H1 (cell line): ENCODE measurements at regions not wholly inside any gene's neighbourhood (a gene's known extent, or its start where the extent isn't known, plus 50 kb on each side); places are given as distances from the start of the nearest gene placed in this dataset.

Experiments used
- CTCF ChIA-PET: fragments of 300-600 bp; sonication (Branson Sonifier 250); formaldehyde crosslinking; loops from one replicate; lab custom pipeline; 2021; ENCODE audit not compliant: partially characterized antibody; lab: Charles Lee
- POLR2A ChIA-PET: fragments of 300-600 bp; sonication (Branson Sonifier 250); formaldehyde crosslinking; loops from one replicate; lab custom pipeline; 2021; ENCODE audit warnings: inconsistent platforms; ENCODE audit not compliant: partially characterized antibody; lab: Charles Lee
- DNase-seq, 2 experiments: peaks; one replicate each; pipeline versions ENCODE4 v3.0.0 to v3.0.0-alpha.2; 2010 to 2022; ENCODE audit warnings: low spot score in 2 of 2, low read depth in 1 of 2, mixed read lengths in 1 of 2
- FAIRE-seq: peaks from 2 replicates; lab custom pipeline; 2011; peaks lifted over from hg19 to GRCh38; lab: Jason Lieb, UNC
- H2AFZ ChIP-seq: 2 replicates; pipeline ENCODE4 v1.8.1; 2012; ENCODE audit warnings: low read length, inconsistent platforms
- H2AK5ac ChIP-seq: 2 replicates; pipeline ENCODE4 v1.6.1; 2013; ENCODE audit warnings: low read depth, low read length
- H2BK120ac ChIP-seq: replicated peaks from 2 replicates; pipeline ENCODE3; 2013; ENCODE audit warnings: low read depth, low read length, inconsistent platforms
- H2BK12ac ChIP-seq: 2 replicates; pipeline ENCODE4 v1.6.1; 2013; ENCODE audit warnings: low read depth, low read length
- H2BK15ac ChIP-seq: 2 replicates; pipeline ENCODE4 v1.6.1; 2013; ENCODE audit warnings: low read length
- H2BK20ac ChIP-seq: 2 replicates; pipeline ENCODE4 v1.6.1; 2013; ENCODE audit warnings: low read length
- H2BK5ac ChIP-seq: 2 replicates; pipeline ENCODE4 v1.6.1; 2013; ENCODE audit warnings: low read depth, low read length
- H3K14ac ChIP-seq: 2 replicates; pipeline ENCODE4 v1.6.1; 2013; ENCODE audit warnings: inconsistent platforms; ENCODE audit not compliant: insufficient read length
- H3K18ac ChIP-seq: 2 replicates; pipeline ENCODE4 v1.6.1; 2013; ENCODE audit warnings: low read length; ENCODE audit errors: extremely low read depth
- H3K23ac ChIP-seq: 2 replicates; pipeline ENCODE4 v1.6.1; 2013; ENCODE audit warnings: inconsistent platforms; ENCODE audit not compliant: insufficient read length
- H3K23me2 ChIP-seq: 2 replicates; pipeline ENCODE4 v1.6.1; 2013; ENCODE audit warnings: low read depth, low read length
- H3K27ac ChIP-seq: 2 replicates; pipeline ENCODE4 v1.6.1; 2011; ENCODE audit warnings: low read depth, low read length, inconsistent platforms
- H3K27me3 ChIP-seq, 4 experiments: replicated peaks in 1 of 4; 1 replicate in 1 of 4; 2 replicates in 3 of 4; pipeline versions ENCODE4 v1.6.1 to v1.8.1; 2011 to 2013; ENCODE audit warnings: low read length in 3 of 4, mild to moderate bottlenecking in 3 of 4, inconsistent platforms in 2 of 4, mixed read lengths in 2 of 4, moderate library complexity in 1 of 4; ENCODE audit not compliant: control insufficient read depth in 3 of 4, insufficient read depth in 3 of 4; ENCODE audit errors: extremely low read depth in 1 of 4
- H3K36me3 ChIP-seq, 4 experiments: 2 replicates each; pipeline versions ENCODE4 v1.6.1 to v1.8.1; 2011 to 2013; ENCODE audit warnings: mild to moderate bottlenecking in 4 of 4, low read length in 3 of 4, moderate library complexity in 2 of 4, control low read depth in 1 of 4, inconsistent platforms in 1 of 4; ENCODE audit not compliant: insufficient read depth in 4 of 4, control insufficient read depth in 2 of 4
- H3K4ac ChIP-seq: replicated peaks from 2 replicates; pipeline ENCODE3; 2013; ENCODE audit warnings: low read length, low read depth, mixed read lengths, inconsistent platforms; ENCODE audit not compliant: insufficient read length
- H3K4me1 ChIP-seq, 4 experiments: replicated peaks in 1 of 4; 1 replicate in 1 of 4; 2 replicates in 3 of 4; pipeline versions ENCODE4 v1.6.1 to v1.8.1; 2011 to 2013; ENCODE audit warnings: low read length in 3 of 4, inconsistent platforms in 2 of 4, mixed read lengths in 1 of 4; ENCODE audit not compliant: insufficient read depth in 4 of 4, control insufficient read depth in 3 of 4
- H3K4me2 ChIP-seq, 2 experiments: 2 replicates each; pipeline versions ENCODE4 v1.6.1 to v1.8.1; 2011 to 2013; ENCODE audit warnings: low read depth in 2 of 2, low read length in 2 of 2, control low read depth in 1 of 2, inconsistent platforms in 1 of 2, mild to moderate bottlenecking in 1 of 2; ENCODE audit not compliant: insufficient read depth in 1 of 2
- H3K4me3 ChIP-seq, 4 experiments: fragments of 200-600, 300-600 bp in 1 of 4; sonication (generic), shearing (Covaris generic), sonication (Bioruptor Twin) in 1 of 4; 2 replicates each; pipeline versions ENCODE4 v1.5.1 to v1.8.1; 2011 to 2016; ENCODE audit warnings: low read length in 4 of 4, low read depth in 3 of 4, control low read depth in 2 of 4, inconsistent platforms in 2 of 4, mild to moderate bottlenecking in 2 of 4, mixed read lengths in 1 of 4, moderate library complexity in 1 of 4; ENCODE audit not compliant: insufficient read depth in 2 of 4; ENCODE audit errors: extremely low read depth in 1 of 4
- H3K56ac ChIP-seq: replicated peaks from 2 replicates; pipeline ENCODE3; 2013; ENCODE audit warnings: low read depth, mild to moderate bottlenecking, mixed read lengths, low read length, inconsistent platforms; ENCODE audit not compliant: insufficient read length
- H3K79me1 ChIP-seq: 2 replicates; pipeline ENCODE4 v1.6.1; 2013; ENCODE audit warnings: low read depth, low read length, control low read depth
- H3K79me2 ChIP-seq, 2 experiments: 2 replicates each; pipeline versions ENCODE4 v1.6.1 to v1.8.1; 2012 to 2013; ENCODE audit warnings: low read length in 2 of 2, mild to moderate bottlenecking in 2 of 2, inconsistent platforms in 1 of 2; ENCODE audit not compliant: insufficient read depth in 2 of 2, control insufficient read depth in 1 of 2
- H3K9ac ChIP-seq, 4 experiments: replicated peaks in 1 of 4; 1 replicate in 1 of 4; 2 replicates in 3 of 4; pipeline versions ENCODE4 v1.6.1 to v1.8.1; 2011 to 2013; ENCODE audit warnings: low read depth in 3 of 4, low read length in 3 of 4, control low read depth in 2 of 4, mild to moderate bottlenecking in 2 of 4, moderate library complexity in 2 of 4, inconsistent platforms in 1 of 4; ENCODE audit errors: extremely low read depth in 1 of 4
- H3K9me3 ChIP-seq, 2 experiments: 2 replicates each; pipeline versions ENCODE4 v1.6.1 to v1.8.1; 2012 to 2013; ENCODE audit warnings: mild to moderate bottlenecking in 2 of 2, moderate library complexity in 2 of 2, control low read depth in 1 of 2, inconsistent platforms in 1 of 2, low read depth in 1 of 2, low read length in 1 of 2, mixed read lengths in 1 of 2; ENCODE audit not compliant: insufficient read depth in 2 of 2
- H4K20me1 ChIP-seq, 2 experiments: replicated peaks in 1 of 2; 2 replicates each; pipeline versions ENCODE3 to v1.8.1; 2011 to 2013; ENCODE audit warnings: inconsistent platforms in 2 of 2, low read length in 2 of 2, mild to moderate bottlenecking in 1 of 2; ENCODE audit not compliant: insufficient read depth in 2 of 2, control insufficient read depth in 1 of 2
- H4K5ac ChIP-seq: 2 replicates; pipeline ENCODE4 v1.6.1; 2013; ENCODE audit warnings: low read length, low read depth, mixed read lengths, inconsistent platforms; ENCODE audit not compliant: insufficient read length
- H4K8ac ChIP-seq: 2 replicates; pipeline ENCODE4 v1.8.0; 2013; ENCODE audit warnings: mild to moderate bottlenecking, moderate library complexity, low read length, inconsistent platforms; ENCODE audit not compliant: insufficient read depth; ENCODE audit errors: extremely low read depth
- H4K91ac ChIP-seq: replicated peaks from 2 replicates; pipeline ENCODE3; 2013; ENCODE audit warnings: low read length, mixed read lengths, inconsistent platforms; ENCODE audit not compliant: insufficient read length
- CBX8 ChIP-seq: fragments of 300-800, 300-1000 bp; sonication (generic); IDR thresholded peaks from 2 replicates; pipeline ENCODE4 v1.7.1; 2016; ENCODE audit warnings: low read depth, low read length, borderline replicate concordance
- EZH2 ChIP-seq: fragments of 200-600 bp; sonication (generic); IDR thresholded peaks from 2 replicates; pipeline ENCODE4 v1.7.1; 2012; ENCODE audit warnings: low read depth, mild to moderate bottlenecking, moderate library complexity, low read length, inconsistent platforms; ENCODE audit not compliant: severe bottlenecking
- FOSL1 ChIP-seq: IDR thresholded peaks from 2 replicates; pipeline ENCODE4 v1.6.1; 2011; ENCODE audit warnings: mild to moderate bottlenecking, low read depth, low read length, moderate library complexity; ENCODE audit not compliant: insufficient read depth
- KDM1A ChIP-seq: fragments of 200-600, 300-600 bp; sonication (generic); IDR thresholded peaks from 2 replicates; pipeline ENCODE4 v1.7.1; 2016; ENCODE audit warnings: mild to moderate bottlenecking, low read length, borderline replicate concordance
- KDM4A ChIP-seq: IDR thresholded peaks from one replicate; pipeline ENCODE4 v1.7.1; 2012; ENCODE audit warnings: low read depth, mild to moderate bottlenecking, moderate library complexity, low read length, inconsistent platforms; ENCODE audit not compliant: severe bottlenecking
- NRF1 ChIP-seq: IDR thresholded peaks from 2 replicates; pipeline ENCODE4 v1.6.1; 2011; ENCODE audit warnings: mild to moderate bottlenecking, low read depth, low read length, improper control_type of control experiment
- RAD21 ChIP-seq, 2 experiments: IDR thresholded peaks in 1 of 2; conservative IDR thresholded peaks in 1 of 2; 2 replicates each; pipeline ENCODE4 v1.6.1; 2011; ENCODE audit warnings: low read depth in 2 of 2, low read length in 2 of 2, improper control_type of control experiment in 1 of 2, inconsistent platforms in 1 of 2, mild to moderate bottlenecking in 1 of 2, moderate library complexity in 1 of 2
- RBBP5 ChIP-seq: IDR thresholded peaks from 2 replicates; pipeline ENCODE4 v1.7.1; 2012; ENCODE audit warnings: low read depth, mild to moderate bottlenecking, inconsistent platforms, low read length, moderate library complexity, borderline replicate concordance
- RFX5 ChIP-seq: IDR thresholded peaks from 2 replicates; pipeline ENCODE4 v1.6.1; 2011; ENCODE audit warnings: low read depth, low read length, improper control_type of control experiment, borderline replicate concordance
- RXRA ChIP-seq: IDR thresholded peaks from 2 replicates; pipeline ENCODE4 v1.6.1; 2011; ENCODE audit warnings: low read depth, mild to moderate bottlenecking, low read length, moderate library complexity; ENCODE audit not compliant: insufficient read depth
- SP1 ChIP-seq: IDR thresholded peaks from 2 replicates; pipeline ENCODE4 v1.6.1; 2011; ENCODE audit warnings: low read depth, low read length
- SUZ12 ChIP-seq: fragments of 200-600 bp; sonication (generic); IDR thresholded peaks from 2 replicates; pipeline ENCODE4 v1.6.1; 2012; ENCODE audit warnings: mild to moderate bottlenecking, inconsistent platforms, low read length, moderate library complexity, mixed read lengths
- TAF7 ChIP-seq: optimal IDR thresholded peaks from 2 replicates; pipeline ENCODE3; 2011; ENCODE audit warnings: low read depth, mild to moderate bottlenecking, inconsistent platforms, low read length, moderate library complexity, borderline replicate concordance
- TCF12 ChIP-seq: IDR thresholded peaks from 2 replicates; pipeline ENCODE4 v1.6.1; 2011; ENCODE audit warnings: low read depth, mild to moderate bottlenecking, low read length
- TEAD4 ChIP-seq: IDR thresholded peaks from 2 replicates; pipeline ENCODE4 v1.6.1; 2012; ENCODE audit warnings: low read depth, low read length, inconsistent platforms, mixed read lengths
- YY1 ChIP-seq: IDR thresholded peaks from 2 replicates; pipeline ENCODE4 v1.6.1; 2011; ENCODE audit warnings: low read depth, mild to moderate bottlenecking, low read length

DNA sequence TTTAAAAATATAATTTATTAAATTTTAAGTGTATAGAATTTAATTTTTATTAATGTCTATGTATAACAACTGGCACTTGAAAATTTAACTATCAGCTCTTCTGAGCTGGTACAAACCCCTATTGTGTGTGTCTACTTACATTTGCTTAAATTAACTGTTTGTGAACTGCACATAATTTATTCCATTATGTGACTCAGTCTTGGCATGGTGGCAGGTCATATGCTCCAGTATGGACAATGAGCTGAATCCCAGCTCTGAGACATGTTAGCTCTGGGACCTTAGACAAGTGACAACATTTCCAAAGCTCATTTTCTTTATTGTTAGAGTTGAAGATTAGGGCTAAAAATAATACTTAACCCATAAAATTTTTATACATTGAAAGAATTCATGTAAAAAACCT, 526.1 kb upstream of the MARCKS start:
- CTCF ChIA-PET: interaction anchor here (0.5 to 1.1 kb wide), 4 partner anchors 8 to 30 kb away, joined by 3 to 4 read pairs (median 3); no protein-coding TSS in a partner anchor
- no peak overlapping the region for H2AK5ac ChIP-seq
- H3K27ac ChIP-seq: no peak overlapping the region
- H3K4ac ChIP-seq: no peak overlapping the region
- H3K56ac ChIP-seq: no peak overlapping the region
- no peaks in the 10 kb centered on the region for H4K20me1 ChIP-seq
- POLR2A ChIA-PET: no interaction called here
- H3K4me1 ChIP-seq: no peaks in the 10 kb centered on the region
- H3K14ac ChIP-seq: no peak overlapping the region
- H4K8ac ChIP-seq: no peak overlapping the region
- H3K36me3 ChIP-seq: no peaks in the 10 kb centered on the region
- H3K18ac ChIP-seq: no peak overlapping the region
- no peak overlapping the region for H3K4me2 ChIP-seq
- H3K79me1 ChIP-seq: no peaks in the 10 kb centered on the region
- no peak overlapping the region for H2BK12ac ChIP-seq
- no peak overlapping the region for H3K9ac ChIP-seq
- no peak overlapping the region for H3K23ac ChIP-seq
- FAIRE-seq (no peak), DNase-seq (no peak)
- H2AFZ ChIP-seq: no peak overlapping the region
- H3K4me3 ChIP-seq: no peak overlapping the region
- no peak overlapping the region for H2BK15ac ChIP-seq
- H3K27me3 ChIP-seq: no peaks in the 10 kb centered on the region
- no peaks in the 10 kb centered on the region for H3K23me2 ChIP-seq
- no peak overlapping the region for H4K91ac ChIP-seq
- no peak overlapping the region for H2BK20ac ChIP-seq
- no peak overlapping the region for H2BK120ac ChIP-seq
- H3K9me3 ChIP-seq: no peaks in the 10 kb centered on the region
- no peaks in the 10 kb centered on the region for H3K79me2 ChIP-seq
- H4K5ac ChIP-seq: no peak overlapping the region
- no peak overlapping the region for H2BK5ac ChIP-seq
- no peak for TF ChIP-seq KDM4A
- no peak for TF ChIP-seq CBX8
- no peak for TF ChIP-seq YY1
- TF ChIP-seq TAF7: no peak
- no peak for TF ChIP-seq RAD21 (IDR thresholded peaks at IDR 0.05 in 1 of 2, conservative IDR thresholded peaks at IDR 0.05 in 1 of 2; ENCODE audit: low read depth in 2 of 2, low read length in 2 of 2)
- TF ChIP-seq TEAD4: no peak
- TF ChIP-seq FOSL1: no peak
- no peak for TF ChIP-seq TCF12
- TF ChIP-seq SUZ12: no peak
- TF ChIP-seq KDM1A: no peak
- no peak for TF ChIP-seq SP1
- no peak for TF ChIP-seq RBBP5
- TF ChIP-seq RXRA: no peak
- TF ChIP-seq NRF1: no peak
- TF ChIP-seq EZH2: no peak
- TF ChIP-seq RFX5: no peak
